GM21367 (cell line): ENCODE measurements at regions not wholly inside any gene's neighbourhood (a gene's known extent, or its start where the extent isn't known, plus 50 kb on each side); places are given as distances from the start of the nearest gene placed in this dataset.
A peak's percentile ranks its signal among the peaks of the same experiment; 100 is the strongest.

Experiments used
- ATAC-seq: cut with Tn5 transposase; IDR thresholded peaks from one replicate; pipeline ENCODE4 v1.9.1; 2021; ENCODE audit not compliant: unreplicated experiment

GRCh38 chr3:30542897-30543296 is 63.5 kb upstream of the TGFBR2 start:
- ATAC-seq, result no peak

DNA sequence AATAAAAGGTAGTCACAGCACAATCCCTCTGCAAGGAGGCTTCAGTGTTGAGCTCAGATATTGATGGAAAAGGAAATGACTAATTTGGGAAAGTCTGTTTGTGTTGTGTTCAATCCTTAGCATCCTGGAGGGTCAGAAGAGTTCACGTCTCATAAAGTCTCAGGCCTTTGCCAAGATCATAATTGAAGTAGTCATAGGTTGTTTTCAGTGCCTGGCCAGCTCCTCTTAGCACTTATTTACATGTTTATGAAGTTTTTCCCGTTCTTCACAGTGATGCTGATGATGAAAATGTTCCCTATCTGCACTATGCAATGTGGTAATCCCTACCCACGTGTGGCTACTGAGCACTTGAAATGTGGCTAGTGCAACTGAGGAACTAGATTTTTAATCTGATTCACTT is 61.6 kb upstream of the TGFBR2 start:
- no peak for ATAC-seq

DNA sequence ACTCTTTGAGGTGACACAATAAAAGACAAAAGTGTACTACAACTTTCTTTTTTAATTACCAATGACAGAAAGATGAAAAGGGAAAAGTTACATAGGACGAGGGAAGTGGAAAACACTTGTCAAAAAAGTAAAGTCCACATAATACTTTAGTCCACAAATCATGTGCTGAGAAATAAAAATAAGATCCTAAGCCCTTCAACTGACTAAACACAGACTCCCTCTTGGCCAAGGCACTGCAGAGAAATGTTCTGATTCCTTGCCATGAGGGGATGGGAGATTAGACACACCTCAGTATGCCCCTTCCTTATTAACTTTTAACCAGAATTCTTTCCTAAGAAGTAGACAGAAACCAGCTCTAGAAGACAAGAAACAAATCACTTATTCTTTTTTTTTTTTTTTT is 59.5 kb upstream of the TGFBR2 start:
- no peak for ATAC-seq

GRCh38 chr3:30547716-30548115 is 58.7 kb upstream of the TGFBR2 start:
- ATAC-seq, result no peak

DNA sequence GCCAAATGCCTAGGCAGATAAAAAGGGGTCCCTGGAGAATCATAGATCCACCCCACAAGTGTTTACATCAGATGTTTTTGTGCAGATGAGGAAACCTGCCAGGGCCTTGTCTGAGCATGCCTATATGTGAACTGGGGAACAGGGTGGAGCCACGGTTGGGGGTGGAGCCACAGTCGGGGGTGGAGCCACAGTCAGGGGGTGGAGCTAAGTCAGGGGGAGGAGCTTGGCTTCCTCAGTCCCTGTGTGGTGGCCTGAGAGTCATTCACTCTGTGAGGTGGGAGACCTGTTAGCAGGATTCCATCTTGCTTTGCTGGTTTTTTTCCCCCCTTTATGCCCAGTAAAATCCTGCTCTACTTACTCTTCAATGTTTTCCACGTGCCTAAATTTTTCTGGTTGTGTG is 57.8 kb upstream of the TGFBR2 start:
- ATAC-seq, result peak; percentile 74

GRCh38 chr3:30549600-30549999 is 56.8 kb upstream of the TGFBR2 start:
- ATAC-seq, result no peak

GRCh38 chr3:30550246-30550645 is 56.2 kb upstream of the TGFBR2 start:
- ATAC-seq, result no peak

DNA sequence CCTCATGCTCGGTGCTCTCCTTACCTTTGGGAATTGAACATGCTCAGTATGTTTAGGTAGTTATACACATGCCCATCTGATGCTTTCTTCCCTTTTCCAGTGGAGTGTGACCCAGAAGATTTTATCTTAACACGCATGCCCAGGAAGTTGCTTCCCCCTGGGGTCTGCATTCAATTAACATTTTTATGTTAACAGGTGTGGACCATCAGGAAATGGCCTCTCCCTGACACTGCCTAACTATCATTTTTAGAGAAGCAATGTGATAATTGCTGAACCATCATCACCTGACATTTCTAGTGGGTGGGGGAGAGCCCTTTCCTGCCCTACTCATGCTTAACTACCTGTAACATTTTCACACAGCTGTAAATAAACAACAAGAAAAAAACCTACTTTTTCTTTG is 55.1 kb upstream of the TGFBR2 start:
- ATAC-seq, result no peak

GRCh38 chr3:30551927-30552326 is 54.5 kb upstream of the TGFBR2 start:
- no peak for ATAC-seq

GRCh38 chr3:30553641-30554316 is 52.6 kb upstream of the TGFBR2 start:
- no peak for ATAC-seq

DNA sequence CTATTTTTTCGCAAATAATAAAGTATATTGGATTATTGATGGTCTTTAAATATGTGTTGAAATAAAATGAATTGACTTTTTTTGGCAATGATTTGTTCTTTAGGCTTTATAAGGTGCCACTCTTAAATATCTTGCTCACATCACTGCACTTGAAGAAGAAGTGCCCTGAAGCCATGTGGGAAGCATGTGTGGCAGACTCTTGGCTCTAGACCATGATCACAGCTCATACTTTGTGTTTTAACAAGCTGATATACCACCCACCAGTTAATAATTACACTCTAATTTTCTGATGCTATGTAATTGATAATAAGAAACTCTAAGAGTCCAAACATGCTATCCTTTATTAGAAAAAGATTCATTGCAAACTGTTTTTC is 52.1 kb upstream of the TGFBR2 start:
- ATAC-seq, result no peak

DNA sequence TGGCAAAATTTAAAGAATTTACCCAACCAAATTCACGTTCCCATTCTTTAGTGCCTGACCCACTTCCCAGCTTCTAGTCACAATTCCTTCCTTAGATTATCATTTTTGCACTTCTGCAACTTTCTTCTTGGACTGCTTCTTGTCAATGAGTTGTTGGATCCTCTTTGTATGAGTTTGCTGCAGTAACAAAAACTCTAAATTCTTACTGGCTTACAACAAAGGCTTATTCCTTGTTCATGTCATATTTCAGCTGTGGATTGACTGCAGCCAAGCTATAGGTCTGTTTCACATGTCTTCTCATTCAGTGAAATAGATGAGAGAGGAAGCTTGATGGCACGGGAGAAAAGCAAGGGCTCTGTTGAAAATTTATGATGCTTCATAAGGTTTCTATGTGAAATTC is 50.4 kb upstream of the TGFBR2 start:
- ATAC-seq, result no peak
